ENCODE measurements at regions not wholly inside any gene's neighbourhood (a gene's known extent, or its start where the extent isn't known, plus 50 kb on each side); places are given as distances from the start of the nearest gene placed in this dataset.

GRCh38 chrX:150143721-150144440 lies 205.6 kb upstream of the EOLA2 start:
- H3K4me3 ChIP-seq (replicated peaks; ENCODE audit: low read depth, low read length), result no peak overlapping the region
- DNase-seq (ENCODE audit: low read depth), result no peak
- no peak for TF ChIP-seq CTCF (IDR thresholded peaks at IDR 0.05; ENCODE audit: low read length, missing control alignments)

- no peak overlapping the region for H3K4me3 ChIP-seq (replicated peaks; ENCODE audit: low read depth, low read length)
- no peak for DNase-seq (ENCODE audit: low read depth)
- no peak for TF ChIP-seq CTCF (IDR thresholded peaks at IDR 0.05; ENCODE audit: low read length, missing control alignments)
Observed at GRCh38 chrX:150146271-150146896, 208.1 kb upstream of the EOLA2 start.

GRCh38 chrX:150148749-150149672 lies 210.7 kb upstream of the EOLA2 start:
- no peak overlapping the region for H3K4me3 ChIP-seq (replicated peaks; ENCODE audit: low read depth, low read length)
- peak; percentile 8 for DNase-seq (ENCODE audit: low read depth)
- TF ChIP-seq CTCF (IDR thresholded peaks at IDR 0.05; ENCODE audit: low read length, missing control alignments), result no peak

GRCh38 chrX:150150076-150150779 lies 211.9 kb upstream of the EOLA2 start:
- no peak for TF ChIP-seq CTCF (IDR thresholded peaks at IDR 0.05; ENCODE audit: low read length, missing control alignments)
- no peak overlapping the region for H3K4me3 ChIP-seq (replicated peaks; ENCODE audit: low read depth, low read length)
- DNase-seq (ENCODE audit: low read depth), result no peak

GRCh38 chrX:150150780-150151125 lies 212.4 kb upstream of the MAMLD1 start:
- DNase-seq (ENCODE audit: low read depth), result no peak
- TF ChIP-seq CTCF (IDR thresholded peaks at IDR 0.05; ENCODE audit: low read length, missing control alignments), result no peak
- no peak overlapping the region for H3K4me3 ChIP-seq (replicated peaks; ENCODE audit: low read depth, low read length)

- no peak overlapping the region for H3K4me3 ChIP-seq (replicated peaks; ENCODE audit: low read depth, low read length)
- no peak for DNase-seq (ENCODE audit: low read depth)
- no peak for TF ChIP-seq CTCF (IDR thresholded peaks at IDR 0.05; ENCODE audit: low read length, missing control alignments)
Observed at GRCh38 chrX:150152036-150152435, 211.1 kb upstream of the MAMLD1 start.
